Uterus (tissue), 3 donors: ENCODE measurements at regions not wholly inside any gene's neighbourhood (a gene's known extent, or its start where the extent isn't known, plus 50 kb on each side); places are given as distances from the start of the nearest gene placed in this dataset.
"Not testable (repeated sequence)": the region's sequence is repeated elsewhere in the genome, so short reads cannot be mapped to it uniquely, and the experiment has no call there.

Source experiments
- DNase-seq, 2 donors: peaks; one replicate each; pipeline ENCODE4 v3.0.0-alpha.2; 2019 to 2020
- H3K27ac ChIP-seq, 2 donors: fragments of 200-600 bp; sonication (generic); 1 replicate in 1 of 2; 2 replicates in 1 of 2; pipeline ENCODE4 v1.5.1; 2016 to 2018
- H3K27me3 ChIP-seq, 2 donors: fragments of 200-600 bp; sonication (generic); one replicate each; pipeline ENCODE4 v1.5.1; 2018 to 2019; ENCODE audit warnings: control low read depth in 1 of 2
- H3K36me3 ChIP-seq, 2 donors: fragments of 200-600 bp; sonication (generic); one replicate each; pipeline ENCODE4 v1.5.1; 2019; ENCODE audit warnings: control low read depth in 1 of 2
- H3K4me1 ChIP-seq, 2 donors: fragments of 200-600 bp; sonication (generic); one replicate each; pipeline ENCODE4 v1.5.1; 2018 to 2019; ENCODE audit warnings: control low read depth in 1 of 2
- H3K4me3 ChIP-seq, 2 donors: fragments of 200-600 bp; sonication (generic); 1 replicate in 1 of 2; 2 replicates in 1 of 2; pipeline ENCODE4 v1.5.1; 2018 to 2019; ENCODE audit warnings: mild to moderate bottlenecking in 1 of 2
- H3K9me3 ChIP-seq, 2 donors: fragments of 200-600 bp; sonication (generic); one replicate each; pipeline ENCODE4 v1.5.1; 2019; ENCODE audit warnings: control low read depth in 1 of 2
- CTCF ChIP-seq, 4 experiments: fragments of 200-600 bp in 2 of 4; fragments of 450-650 bp in 2 of 4; sonication (generic) in 2 of 4; IDR thresholded peaks; one replicate each; pipeline ENCODE4 v1.5.1; 2016 to 2019; ENCODE audit warnings: antibody characterized with exemption in 4 of 4, mild to moderate bottlenecking in 2 of 4, moderate library complexity in 1 of 4
- POLR2A ChIP-seq, 2 donors: fragments of 450-650 bp; IDR thresholded peaks; one replicate each; pipeline ENCODE4 v1.6.1; 2016; ENCODE audit warnings: antibody characterized with exemption in 2 of 2, mild to moderate bottlenecking in 1 of 2, moderate library complexity in 1 of 2
- intact Hi-C: fragments of 100-400 bp; cut with DNase I; formaldehyde crosslinking; loops from one replicate; pipeline ENCODE4 v1.15.1; 2023; ENCODE audit warnings: low total_unique reads
- donor health status: DM: yes; HTN: yes; CAD: no.

GRCh38 chr5:27773166-27773565, 734.8 kb upstream of the CDH9 start:
- H3K9me3 ChIP-seq = no peaks in the 10 kb centered on the region
- no peaks in the 10 kb centered on the region for H3K4me1 ChIP-seq
- TF ChIP-seq POLR2A (IDR thresholded peaks at IDR 0.05) (no peak), CTCF (IDR thresholded peaks at IDR 0.05) (no peak)
- H3K36me3 ChIP-seq = no peaks in the 10 kb centered on the region
- intact Hi-C loops = no loop called here
- DNase-seq = no peak
- no peaks in the 10 kb centered on the region for H3K27me3 ChIP-seq
- H3K4me3 ChIP-seq = no peak overlapping the region
- H3K27ac ChIP-seq = no peak overlapping the region

- Histone ChIP-seq H3K4me1 (no peaks in the 10 kb centered on the region), H3K9me3 (no peaks in the 10 kb centered on the region), H3K4me3 (no peak overlapping the region), H3K36me3 (no peaks in the 10 kb centered on the region), H3K27ac (no peak overlapping the region), H3K27me3 (no peaks in the 10 kb centered on the region)
- TF ChIP-seq POLR2A (IDR thresholded peaks at IDR 0.05) = no peak
- DNase-seq = no peak
- intact Hi-C loops = no loop called here
Observed at GRCh38 chr5:27769748-27770402, 731.5 kb upstream of the CDH9 start.

GRCh38 chr5:27748847-27749246, 710.5 kb upstream of the CDH9 start:
- TF ChIP-seq CTCF (IDR thresholded peaks at IDR 0.05) (no peak), POLR2A (IDR thresholded peaks at IDR 0.05) (no peak)
- H3K36me3 ChIP-seq = no peaks in the 10 kb centered on the region
- no peak for DNase-seq
- no peaks in the 10 kb centered on the region for H3K4me1 ChIP-seq
- H3K27me3 ChIP-seq = no peaks in the 10 kb centered on the region
- no peaks in the 10 kb centered on the region for H3K9me3 ChIP-seq
- no peak overlapping the region for H3K27ac ChIP-seq
- H3K4me3 ChIP-seq = no peak overlapping the region
- intact Hi-C loops = no loop called here

DNA sequence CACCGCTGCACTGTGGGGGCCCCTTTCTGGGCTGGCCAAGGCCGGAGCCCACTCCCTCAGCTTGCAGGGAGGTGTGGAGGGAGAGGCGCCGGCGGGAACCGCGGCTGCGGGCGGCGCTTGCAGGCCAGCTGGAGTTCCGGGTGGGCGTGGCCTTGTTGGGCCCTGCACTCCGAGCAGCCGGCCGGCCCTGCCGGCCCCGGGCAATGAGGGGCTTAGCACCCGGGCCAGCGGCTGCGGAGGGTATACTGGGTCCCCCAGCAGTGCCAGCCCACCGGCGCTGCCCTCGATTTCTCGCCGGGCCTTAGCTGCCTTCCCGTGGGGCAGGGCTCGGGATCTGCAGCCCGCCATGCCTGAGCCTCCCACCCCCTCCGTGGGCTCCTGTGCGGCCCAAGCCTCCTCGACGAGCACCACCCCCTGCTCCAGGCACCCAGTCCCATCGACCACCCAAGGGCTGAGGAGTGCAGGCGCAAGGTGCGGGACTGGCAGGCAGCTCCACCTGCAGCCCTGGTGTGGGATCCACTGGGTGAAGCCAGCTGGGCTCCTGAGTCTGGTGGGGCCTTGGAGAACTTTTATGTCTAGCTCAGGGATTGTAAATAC, 705.1 kb upstream of the CDH9 start:
- H3K27ac ChIP-seq, H3K9me3 ChIP-seq, intact Hi-C loops, DNase-seq, H3K27me3 ChIP-seq, H3K4me3 ChIP-seq, H3K4me1 ChIP-seq, H3K36me3 ChIP-seq: not testable (repeated sequence)

DNA sequence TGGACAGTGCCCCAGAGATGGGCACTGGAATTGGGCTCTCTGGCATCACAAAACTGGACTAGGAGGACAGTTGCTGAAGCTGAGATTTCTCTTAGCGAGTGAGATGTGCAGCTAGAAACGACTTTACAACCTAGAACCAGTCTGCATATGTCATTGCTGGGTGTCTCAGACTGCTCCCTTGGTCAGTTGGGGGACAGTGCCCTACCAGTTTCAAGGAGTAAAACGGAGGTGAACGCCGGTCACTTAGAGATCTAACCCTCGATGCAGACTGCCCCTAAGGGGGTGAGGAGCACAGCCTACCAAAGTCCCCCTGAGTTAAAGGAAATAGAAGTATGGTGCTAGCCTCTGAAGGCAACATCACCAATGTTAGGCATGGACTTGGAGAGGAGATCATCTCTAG, 704.4 kb upstream of the CDH9 start:
- no peaks in the 10 kb centered on the region for H3K4me1 ChIP-seq
- no peaks in the 10 kb centered on the region for H3K27me3 ChIP-seq
- no peak overlapping the region for H3K4me3 ChIP-seq
- no peaks in the 10 kb centered on the region for H3K9me3 ChIP-seq
- no peak for TF ChIP-seq POLR2A (IDR thresholded peaks at IDR 0.05)
- H3K36me3 ChIP-seq = no peaks in the 10 kb centered on the region
- no peak overlapping the region for H3K27ac ChIP-seq
- intact Hi-C loops = no loop called here
- DNase-seq = no peak

GRCh38 chr5:27734838-27735237, 696.5 kb upstream of the CDH9 start:
- Histone ChIP-seq H3K4me1 (no peaks in the 10 kb centered on the region), H3K36me3 (no peaks in the 10 kb centered on the region), H3K27ac (no peak overlapping the region), H3K9me3 (no peaks in the 10 kb centered on the region), H3K4me3 (no peak overlapping the region), H3K27me3 (no peaks in the 10 kb centered on the region)
- intact Hi-C loops = no loop called here
- TF ChIP-seq POLR2A (IDR thresholded peaks at IDR 0.05) (no peak), CTCF (IDR thresholded peaks at IDR 0.05) (no peak)
- DNase-seq = no peak
